HG03432 (cell line): ENCODE measurements at regions not wholly inside any gene's neighbourhood (a gene's known extent, or its start where the extent isn't known, plus 50 kb on each side); places are given as distances from the start of the nearest gene placed in this dataset.

Experiments used
- ATAC-seq: cut with Tn5 transposase; IDR thresholded peaks from one replicate; pipeline ENCODE4 v1.9.1; 2021; ENCODE audit warnings: mild to moderate bottlenecking, moderate library complexity; ENCODE audit not compliant: unreplicated experiment

DNA sequence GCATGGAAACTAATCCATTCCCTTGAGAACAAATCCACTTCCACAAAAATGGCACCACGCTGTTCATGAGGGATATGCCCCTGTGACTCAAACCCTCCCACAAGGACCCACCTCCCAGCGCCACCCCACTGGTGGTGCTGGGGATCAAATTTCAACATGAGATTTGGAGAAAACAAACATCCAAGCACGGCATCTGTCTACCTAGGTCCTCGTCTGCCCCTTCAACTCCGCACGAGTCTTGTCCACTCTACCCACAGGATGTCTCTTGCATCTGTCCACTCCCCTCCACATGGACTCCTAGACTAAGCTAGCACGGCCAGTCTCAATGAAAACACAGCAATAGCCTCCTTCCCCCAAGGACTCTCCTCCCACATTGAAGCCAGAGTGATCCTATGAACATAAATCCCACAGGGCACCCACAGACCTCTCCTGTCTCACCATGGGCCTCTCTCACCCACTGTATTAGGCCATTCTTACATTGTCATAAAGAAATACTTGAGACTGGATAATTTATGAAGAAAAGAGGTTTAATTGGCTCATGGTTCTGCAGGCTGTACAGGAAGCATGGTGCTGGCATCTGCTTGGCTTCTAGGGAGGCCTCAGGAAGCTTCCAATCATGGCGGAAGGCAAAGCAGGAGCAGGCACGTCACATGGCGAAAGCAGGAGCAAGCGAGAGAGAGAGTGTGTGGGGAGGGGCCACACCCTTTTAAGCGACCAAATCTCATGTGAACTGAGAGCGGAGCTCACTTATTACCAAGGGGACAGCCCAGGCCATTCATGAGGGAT is 101.4 kb downstream of the TOMM20 start:
- no peak for ATAC-seq

DNA sequence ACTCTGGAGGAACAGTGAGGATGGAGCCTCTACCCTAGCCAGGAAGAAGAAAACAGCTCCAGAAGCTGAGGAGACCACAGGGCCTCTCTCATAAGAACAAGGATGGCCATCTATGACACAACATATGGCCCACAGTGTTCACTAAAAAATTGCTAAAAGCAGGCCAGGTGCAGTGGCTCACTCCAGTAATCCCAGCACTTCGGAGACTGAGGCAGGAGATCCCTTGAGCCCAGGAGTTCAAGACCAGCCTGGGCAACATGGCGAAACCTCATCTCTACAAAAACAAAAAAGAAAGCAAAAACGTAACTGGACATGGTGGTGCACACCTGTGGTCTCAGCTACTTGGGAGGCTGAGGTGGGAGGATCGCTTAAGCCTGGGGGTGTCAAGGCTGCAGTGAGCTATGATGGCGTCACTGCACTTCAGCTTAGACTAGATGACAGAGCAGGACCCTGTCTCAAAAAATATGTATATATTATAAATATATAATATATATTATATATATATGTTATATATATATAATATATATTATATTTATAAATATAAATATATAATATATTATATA is 103.1 kb downstream of the TOMM20 start:
- no peak for ATAC-seq

DNA sequence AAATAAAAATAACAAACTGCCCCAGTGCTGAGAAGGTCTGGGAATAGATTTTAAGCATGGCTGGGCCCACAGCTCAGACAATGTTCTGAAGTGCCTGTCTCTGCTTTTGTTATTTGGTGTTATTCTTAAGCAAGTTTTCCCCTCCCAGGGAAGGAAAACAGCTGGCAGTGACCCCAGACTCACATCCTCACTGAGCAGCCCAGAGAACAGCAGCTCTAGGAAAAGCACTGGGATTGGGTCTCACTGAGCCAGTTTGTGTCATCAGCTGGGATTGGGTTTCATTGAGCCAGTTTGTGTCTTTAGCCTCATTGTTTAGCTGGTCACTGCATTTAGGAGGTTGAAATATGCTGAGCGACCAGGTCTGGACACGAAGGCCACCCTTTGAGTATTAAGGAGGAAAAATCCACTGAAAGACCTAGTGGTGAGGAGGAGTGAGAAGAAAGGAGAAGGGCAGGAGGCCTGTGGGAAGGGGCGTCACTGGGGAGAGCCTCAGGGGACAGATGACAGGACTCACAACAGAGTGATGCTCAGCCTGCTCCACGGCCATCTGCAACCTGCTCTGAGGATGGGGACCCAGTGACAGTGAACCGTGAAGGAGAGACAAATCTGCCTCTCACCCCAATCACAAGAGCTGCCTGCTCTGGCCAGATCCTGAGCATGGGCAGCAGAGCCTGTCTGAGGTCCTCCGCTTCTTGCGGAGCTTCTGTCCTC is 103.8 kb downstream of the TOMM20 start:
- no peak for ATAC-seq

GRCh38 chr1:235023711-235024439 is 104.8 kb downstream of the TOMM20 start:
- ATAC-seq, result no peak

- peak; percentile 78 for ATAC-seq
Measured at GRCh38 chr1:235022981-235023710, 105.5 kb downstream of the TOMM20 start.

DNA sequence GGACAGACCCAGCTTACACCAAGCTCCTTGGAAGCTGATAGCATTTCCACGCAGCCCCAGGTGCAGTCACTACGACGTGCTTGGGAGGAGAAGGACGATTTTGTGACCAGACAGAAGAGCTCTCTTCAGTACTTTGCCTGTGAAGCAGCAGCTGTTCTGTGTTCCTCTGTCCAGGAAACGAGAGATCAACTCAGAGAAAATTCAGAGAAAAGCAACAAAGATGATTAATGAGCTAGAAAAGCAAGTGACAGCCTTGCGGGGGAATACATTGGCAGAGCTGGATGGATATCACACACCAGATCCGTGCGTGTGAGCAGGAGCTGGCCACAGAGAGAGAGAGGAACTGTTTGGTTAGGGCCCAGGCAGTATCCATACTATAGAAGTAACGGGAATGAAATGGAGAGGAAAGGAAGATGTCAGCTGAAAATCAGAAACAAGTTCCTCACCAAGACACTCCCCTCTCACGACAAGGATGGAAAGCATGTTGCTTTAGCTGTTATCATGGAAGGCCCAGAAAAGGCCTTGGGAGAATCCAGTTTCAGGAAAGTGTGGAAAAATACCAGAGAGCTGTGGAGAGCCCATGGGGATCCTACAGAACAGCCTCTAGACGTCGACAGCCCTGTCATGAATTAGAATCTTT is 106.2 kb downstream of the TOMM20 start:
- no peak for ATAC-seq

GRCh38 chr1:235021815-235022214 is 106.8 kb downstream of the TOMM20 start:
- ATAC-seq, result no peak

DNA sequence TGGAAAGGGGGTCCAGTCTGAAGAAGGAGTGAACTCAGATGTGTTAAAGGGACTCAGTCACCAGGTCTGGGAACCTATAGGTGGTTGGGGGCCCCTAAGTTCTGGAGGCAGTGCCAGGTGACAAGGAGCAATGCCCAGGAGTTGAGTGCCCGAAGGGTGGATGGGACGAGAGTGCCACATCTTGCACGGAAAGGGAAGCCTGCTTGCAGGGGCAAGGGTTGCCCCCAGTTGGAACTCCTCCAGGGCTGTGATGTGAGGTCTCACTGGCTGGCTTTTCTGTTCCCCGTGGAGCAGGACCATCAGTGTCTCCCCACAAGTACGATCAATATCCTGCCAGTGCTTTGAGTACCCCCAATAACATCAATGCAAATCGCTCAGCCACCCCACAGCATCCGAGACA is 107.3 kb downstream of the TOMM20 start:
- ATAC-seq, result no peak

DNA sequence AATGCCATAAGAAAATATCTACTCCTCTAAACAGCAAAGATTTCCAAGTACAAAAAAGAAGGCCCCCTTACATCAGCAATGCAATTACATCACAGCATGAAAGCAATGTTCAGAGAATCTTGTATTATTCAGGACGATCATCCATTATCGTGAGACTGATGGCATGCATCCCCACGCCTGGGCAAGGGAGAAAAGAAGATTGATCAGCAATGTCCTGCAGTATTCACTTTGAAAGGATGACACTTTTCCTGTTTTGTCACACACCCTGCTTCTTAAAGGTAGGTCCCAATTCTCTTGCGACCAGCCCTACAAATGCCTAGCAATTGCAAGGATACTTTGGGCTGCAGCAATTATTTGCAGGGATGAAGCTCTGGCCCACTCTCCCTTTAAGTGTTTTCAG is 108.7 kb downstream of the TOMM20 start:
- ATAC-seq, result no peak

GRCh38 chr1:235019471-235019870 is 109.2 kb downstream of the TOMM20 start:
- ATAC-seq, result no peak

GRCh38 chr1:235018720-235019444 is 109.8 kb downstream of the TOMM20 start:
- no peak for ATAC-seq

GRCh38 chr1:235018161-235018560 is 110.5 kb downstream of the TOMM20 start:
- ATAC-seq, result no peak

DNA sequence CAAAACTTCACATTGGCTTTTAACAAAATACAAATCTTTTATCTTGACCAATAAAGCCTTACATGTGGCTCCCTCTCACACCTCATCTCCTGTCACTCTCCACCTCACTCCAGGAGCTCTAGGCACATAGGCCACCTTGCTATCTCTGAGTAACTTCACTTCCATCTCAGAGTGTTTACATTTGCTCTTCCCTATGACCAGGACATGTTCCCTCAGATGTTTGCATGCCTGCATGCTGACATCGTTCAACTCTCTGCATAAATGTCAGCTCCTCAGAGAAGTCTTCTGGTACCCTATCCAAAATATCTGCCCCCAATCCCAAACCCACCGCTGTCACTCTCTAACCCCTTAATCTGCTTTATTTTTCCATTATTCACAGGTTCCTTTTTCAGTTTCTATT is 110.9 kb downstream of the TOMM20 start:
- ATAC-seq, result no peak

DNA sequence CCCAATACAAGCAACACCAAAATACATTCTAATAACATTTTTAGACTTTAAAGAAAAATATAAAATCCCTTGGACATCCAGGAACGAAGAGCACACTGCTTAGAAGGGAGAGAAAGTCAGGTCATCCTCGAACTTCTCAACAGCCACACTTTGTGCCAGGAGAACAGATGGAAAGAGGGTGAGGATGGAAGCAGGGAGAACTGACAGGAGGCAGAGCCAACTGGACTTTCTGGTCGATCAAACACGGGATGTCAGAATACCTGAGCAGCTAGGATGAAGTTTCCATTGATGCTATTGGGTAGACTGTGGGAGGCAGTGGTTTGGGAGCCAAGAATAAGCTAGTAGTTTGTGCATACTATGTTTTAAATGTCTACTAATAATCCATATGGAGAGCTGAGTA is 111.4 kb downstream of the TOMM20 start:
- no peak for ATAC-seq

GRCh38 chr1:235015291-235015985 is 113.2 kb downstream of the TOMM20 start:
- ATAC-seq, result peak; percentile 41

- ATAC-seq, result no peak
Measured at GRCh38 chr1:235014756-235015155, 113.9 kb downstream of the TOMM20 start.

GRCh38 chr1:235013512-235013911 is 115.1 kb downstream of the TOMM20 start:
- no peak for ATAC-seq

DNA sequence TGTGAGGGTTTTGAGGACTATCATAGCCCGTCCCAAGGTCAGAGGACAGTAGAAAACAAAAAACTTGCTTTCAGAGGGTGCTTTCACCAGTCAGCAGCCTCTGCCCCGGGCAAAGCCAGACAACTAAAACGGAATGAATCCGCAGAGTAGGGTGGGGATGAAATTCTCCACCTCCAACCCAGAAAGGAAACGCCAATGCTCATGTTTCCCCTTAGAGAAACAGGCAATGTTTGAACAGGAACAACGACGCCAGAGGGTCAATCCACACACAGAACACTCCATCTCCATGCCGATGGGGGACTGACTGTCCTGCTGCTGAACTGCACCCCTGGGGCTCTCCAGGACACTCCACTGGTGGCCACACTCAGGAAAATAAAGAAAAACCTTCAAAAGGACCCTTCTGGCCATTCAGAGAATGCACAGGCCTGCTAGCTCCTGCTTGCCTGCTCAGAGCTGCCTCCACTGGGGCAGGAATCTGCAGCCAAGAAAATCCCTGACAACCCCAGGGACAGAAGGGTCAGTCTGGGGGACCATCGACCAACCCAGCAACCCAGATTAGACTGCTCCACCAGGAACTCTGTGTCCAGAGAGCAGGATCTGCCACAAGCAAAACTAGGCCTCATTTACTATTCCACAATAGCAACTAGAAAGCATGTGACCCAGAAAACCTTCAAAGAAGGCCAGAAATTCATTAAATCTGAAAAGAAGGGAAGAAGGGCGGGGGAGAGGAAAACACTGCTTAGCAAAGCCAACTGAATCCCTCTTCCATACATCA is 116.0 kb downstream of the TOMM20 start:
- no peak for ATAC-seq
